Sigmoid colon (tissue), 6 donors: ENCODE measurements at regions not wholly inside any gene's neighbourhood (a gene's known extent, or its start where the extent isn't known, plus 50 kb on each side); places are given as distances from the start of the nearest gene placed in this dataset.
"Not testable (repeated sequence)": the region's sequence is repeated elsewhere in the genome, so short reads cannot be mapped to it uniquely, and the experiment has no call there.

Experiments used
- DNase-seq: peaks from one replicate; pipeline ENCODE4 v3.0.0-alpha.2; 2019
- H3K27ac ChIP-seq, 4 donors: fragments of 200-600 bp; sonication (generic); one replicate each; pipeline ENCODE4 v1.5.1; 2016 to 2019; ENCODE audit warnings: mild to moderate bottlenecking in 1 of 4
- H3K27me3 ChIP-seq, 3 donors: fragments of 200-600 bp; sonication (generic); one replicate each; pipeline ENCODE4 v1.5.1; 2019; ENCODE audit warnings: mild to moderate bottlenecking in 1 of 3
- H3K36me3 ChIP-seq, 4 donors: fragments of 200-600 bp; sonication (generic); one replicate each; pipeline ENCODE4 v1.5.1; 2016 to 2019
- H3K4me1 ChIP-seq, 4 donors: fragments of 200-600 bp; sonication (generic); one replicate each; pipeline ENCODE4 v1.5.1; 2017 to 2019
- H3K4me3 ChIP-seq, 4 donors: fragments of 200-600 bp; sonication (generic); one replicate each; pipeline ENCODE4 v1.5.1; 2017 to 2019; ENCODE audit warnings: mild to moderate bottlenecking in 2 of 4, moderate library complexity in 1 of 4
- H3K9me3 ChIP-seq, 4 donors: fragments of 200-600 bp in 3 of 4; sonication (generic) in 3 of 4; one replicate each; pipeline versions ENCODE4 v1.5.1 to v1.6.1; 2013 to 2019
- EP300 ChIP-seq, 4 donors: sonication (generic); formaldehyde crosslinking; IDR thresholded peaks; one replicate each; pipeline ENCODE4 v1.6.1; 2017; ENCODE audit warnings: antibody characterized with exemption in 4 of 4
- POLR2A ChIP-seq, 2 donors: fragments of 450-650 bp; IDR thresholded peaks; one replicate each; pipeline ENCODE4 v1.6.1; 2016; ENCODE audit warnings: antibody characterized with exemption in 2 of 2, mild to moderate bottlenecking in 2 of 2, moderate library complexity in 2 of 2
- POLR2AphosphoS5 ChIP-seq, 4 donors: sonication (generic); formaldehyde crosslinking; IDR thresholded peaks; one replicate each; pipeline ENCODE4 v1.6.1; 2017; ENCODE audit warnings: antibody characterized with exemption in 4 of 4
- WGBS, 2 donors: extraction: QIAGEN DNeasy Blood & Tissue Kit; methylation state at CpG; one replicate each; pipeline ENCODE4 v1.1.7; 2013; 5-methylcytosine and 5-hydroxymethylcytosine counted together
- intact Hi-C: fragments of 100-400 bp; cut with DNase I; formaldehyde crosslinking; loops from one replicate; pipeline ENCODE4 v1.15.1; 2023
- TF ChIP-seq, protein P1 (sequence below), 4 experiments: fragments of 450-650 bp in 3 of 4; fragments of 200-600 bp in 1 of 4; IDR thresholded peaks; one replicate each; pipeline ENCODE4 v1.5.1; 2016 to 2019; ENCODE audit warnings: antibody characterized with exemption in 4 of 4, mild to moderate bottlenecking in 3 of 4, moderate library complexity in 2 of 4
- donor health status: healthy with polysubstance abuse.
- donor health status: healthy.

DNA sequence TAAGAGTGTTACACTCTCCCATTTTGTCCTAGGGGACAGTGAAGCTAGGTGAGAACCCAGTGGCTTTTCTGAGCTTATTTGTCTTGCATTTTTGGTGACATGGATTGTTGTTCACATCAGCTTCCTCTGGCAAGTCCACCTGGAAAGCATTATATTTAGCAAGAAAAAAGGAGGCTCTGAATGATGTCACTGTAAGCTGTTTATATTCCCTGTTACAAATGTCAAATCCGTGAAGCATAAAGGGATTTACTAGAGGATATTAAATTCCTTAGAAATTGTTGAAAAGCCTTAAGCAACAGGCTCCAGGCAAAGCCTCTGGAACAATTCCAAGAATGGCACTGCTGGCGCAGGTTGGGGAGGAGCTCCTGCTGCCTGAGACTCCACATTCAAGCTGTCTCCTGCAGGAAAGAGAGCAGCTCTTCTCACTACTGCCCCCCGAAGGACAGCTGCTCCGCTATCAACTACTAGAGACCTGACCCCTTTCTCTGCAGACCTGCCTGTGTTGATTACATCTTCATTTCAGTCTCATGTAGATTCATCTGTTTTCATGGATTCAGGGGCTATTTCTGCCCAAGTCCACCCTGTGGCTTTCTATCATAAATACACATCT, 295.4 kb downstream of the RPIA start:
- H3K4me1 ChIP-seq, H3K27me3 ChIP-seq: not testable (repeated sequence)

DNA sequence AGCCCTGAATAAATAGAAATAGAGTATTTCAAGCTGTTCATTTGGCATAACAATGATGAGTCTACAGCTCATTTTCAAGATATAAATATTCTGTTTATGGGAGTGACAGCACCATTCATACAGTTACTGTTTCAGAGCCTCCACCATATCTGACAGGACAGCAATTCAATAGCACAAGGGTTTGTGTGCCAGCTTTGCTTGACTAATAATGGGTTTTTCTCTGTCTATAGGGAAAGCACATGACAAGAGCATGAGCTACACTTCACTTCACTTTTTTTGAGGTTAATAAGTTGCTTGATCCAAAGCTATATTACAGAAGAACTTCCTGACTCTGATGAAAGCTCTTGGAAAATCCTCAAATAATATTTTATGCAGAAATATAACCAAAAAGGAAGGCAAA, 297.1 kb downstream of the RPIA start:
- H3K27ac ChIP-seq, H3K4me3 ChIP-seq, intact Hi-C loops, H3K27me3 ChIP-seq, H3K36me3 ChIP-seq, DNase-seq, H3K4me1 ChIP-seq, H3K9me3 ChIP-seq: not testable (repeated sequence)

More for the DNA sequence above, 295.4 kb downstream of the RPIA start:
- DNase-seq, H3K27ac ChIP-seq, H3K9me3 ChIP-seq, H3K4me3 ChIP-seq, intact Hi-C loops, H3K36me3 ChIP-seq: not testable (repeated sequence)
- WGBS, 2 donors: 10 to 30% methylated on average over 4 of the region's 4 CpGs

DNA sequence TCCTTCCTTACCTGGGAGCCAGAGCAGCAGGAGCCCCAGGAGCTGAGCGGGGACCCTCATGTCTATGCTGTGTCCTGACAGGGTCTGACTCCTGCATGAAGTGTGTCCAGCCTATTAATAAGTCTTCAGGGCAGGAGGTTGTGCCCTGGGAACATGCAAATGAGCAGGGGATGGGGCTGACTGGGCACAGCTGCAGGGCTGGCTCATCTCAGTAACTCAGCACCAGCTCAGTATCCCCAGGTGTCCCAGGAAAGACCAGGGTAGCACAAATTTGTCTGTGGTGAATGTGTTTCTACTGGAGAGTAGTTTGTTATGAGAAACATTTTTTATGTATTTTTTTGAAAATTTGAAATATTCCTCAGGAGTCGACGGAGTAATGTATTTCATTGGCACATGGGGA, 301.3 kb downstream of the RPIA start:
- H3K4me1 ChIP-seq, H3K27ac ChIP-seq, H3K27me3 ChIP-seq, H3K9me3 ChIP-seq, H3K4me3 ChIP-seq, DNase-seq, H3K36me3 ChIP-seq, intact Hi-C loops: not testable (repeated sequence)
- 86 to 87% methylated on average over 3 of the region's 3 CpGs for WGBS, 2 donors

DNA sequence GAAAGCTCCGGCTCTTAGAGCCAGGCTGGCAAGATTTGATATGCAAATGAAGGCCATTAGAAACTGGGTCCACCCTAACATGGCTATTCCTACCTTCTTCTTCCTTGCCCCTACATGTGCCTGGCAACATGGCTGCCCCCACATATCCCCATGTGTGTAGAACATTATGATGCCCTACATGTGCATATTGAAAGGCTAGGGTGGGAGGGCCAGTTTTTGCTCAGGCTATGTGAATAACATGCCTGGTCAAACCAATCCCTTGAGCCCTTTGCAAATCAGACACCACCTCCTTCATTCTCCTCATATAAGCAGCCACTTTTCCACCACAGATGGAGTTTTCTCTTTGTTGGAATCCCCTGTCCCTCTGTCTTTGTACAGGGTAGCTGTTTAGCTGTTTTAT, 303.4 kb downstream of the RPIA start:
- H3K4me3 ChIP-seq, DNase-seq, intact Hi-C loops, H3K27ac ChIP-seq, H3K36me3 ChIP-seq, H3K4me1 ChIP-seq, H3K27me3 ChIP-seq, H3K9me3 ChIP-seq: not testable (repeated sequence)
- WGBS, 2 donors: no CpG with 5 or more reads among the region's 1 CpG

DNA sequence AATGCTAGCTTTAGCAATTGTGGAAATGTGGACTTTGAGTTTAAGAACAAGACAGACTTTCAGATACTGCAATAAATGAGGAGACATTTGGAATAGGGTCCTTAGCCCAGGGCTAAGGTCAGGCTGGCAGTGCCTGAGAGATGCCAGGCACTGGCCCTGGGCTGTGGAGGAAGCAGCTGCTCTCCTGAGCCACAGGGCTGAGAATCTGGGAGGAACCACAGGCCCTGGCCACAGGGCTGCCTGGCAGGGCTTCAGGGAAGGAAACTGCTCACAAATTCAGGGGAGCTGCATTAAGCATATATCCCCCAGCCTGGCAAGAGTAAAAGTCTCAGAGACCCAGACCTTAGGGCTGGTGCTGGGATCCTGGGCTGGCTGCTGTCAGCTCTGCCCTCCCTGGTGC, 305.1 kb downstream of the RPIA start:
- H3K36me3 ChIP-seq, H3K4me3 ChIP-seq, H3K9me3 ChIP-seq, H3K4me1 ChIP-seq, intact Hi-C loops, DNase-seq, H3K27ac ChIP-seq, H3K27me3 ChIP-seq: not testable (repeated sequence)

DNA sequence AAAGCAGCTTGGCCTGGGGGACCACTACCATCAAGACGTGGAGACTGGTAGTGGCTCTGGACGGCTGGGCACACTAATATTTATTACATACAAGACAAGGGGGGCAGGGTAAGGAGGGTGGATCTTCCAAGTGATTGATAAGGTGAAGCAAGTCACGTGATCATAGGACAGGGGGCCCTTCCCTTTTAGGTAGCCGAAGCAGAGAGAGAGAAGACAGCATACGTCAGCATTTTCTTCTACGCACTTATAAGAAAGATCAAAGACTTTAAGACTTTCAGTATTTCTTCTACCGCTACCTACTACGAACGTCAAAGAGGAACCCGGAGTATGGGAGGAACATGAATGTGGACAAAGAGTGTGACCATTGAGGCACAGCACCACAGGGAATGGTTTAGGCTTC, 307.9 kb downstream of the RPIA start:
- intact Hi-C loops: no loop called here
- DNase-seq: no peak
- Histone ChIP-seq H3K4me3 (no peak overlapping the region), H3K4me1 (no peaks in the 10 kb centered on the region), H3K36me3 (no peaks in the 10 kb centered on the region), H3K27ac (no peak overlapping the region), H3K9me3 (no peaks in the 10 kb centered on the region), H3K27me3 (no peaks in the 10 kb centered on the region)
- no peak for TF ChIP-seq EP300 (IDR thresholded peaks at IDR 0.05)
- TF ChIP-seq POLR2A (IDR thresholded peaks at IDR 0.05): no peak
- no peak for TF ChIP-seq POLR2AphosphoS5 (IDR thresholded peaks at IDR 0.05)
- TF ChIP-seq, protein P1, sequence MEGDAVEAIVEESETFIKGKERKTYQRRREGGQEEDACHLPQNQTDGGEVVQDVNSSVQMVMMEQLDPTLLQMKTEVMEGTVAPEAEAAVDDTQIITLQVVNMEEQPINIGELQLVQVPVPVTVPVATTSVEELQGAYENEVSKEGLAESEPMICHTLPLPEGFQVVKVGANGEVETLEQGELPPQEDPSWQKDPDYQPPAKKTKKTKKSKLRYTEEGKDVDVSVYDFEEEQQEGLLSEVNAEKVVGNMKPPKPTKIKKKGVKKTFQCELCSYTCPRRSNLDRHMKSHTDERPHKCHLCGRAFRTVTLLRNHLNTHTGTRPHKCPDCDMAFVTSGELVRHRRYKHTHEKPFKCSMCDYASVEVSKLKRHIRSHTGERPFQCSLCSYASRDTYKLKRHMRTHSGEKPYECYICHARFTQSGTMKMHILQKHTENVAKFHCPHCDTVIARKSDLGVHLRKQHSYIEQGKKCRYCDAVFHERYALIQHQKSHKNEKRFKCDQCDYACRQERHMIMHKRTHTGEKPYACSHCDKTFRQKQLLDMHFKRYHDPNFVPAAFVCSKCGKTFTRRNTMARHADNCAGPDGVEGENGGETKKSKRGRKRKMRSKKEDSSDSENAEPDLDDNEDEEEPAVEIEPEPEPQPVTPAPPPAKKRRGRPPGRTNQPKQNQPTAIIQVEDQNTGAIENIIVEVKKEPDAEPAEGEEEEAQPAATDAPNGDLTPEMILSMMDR (IDR thresholded peaks at IDR 0.05): no peak
- WGBS, 2 donors: 87 to 91% methylated on average over 10 of the region's 10 CpGs

DNA sequence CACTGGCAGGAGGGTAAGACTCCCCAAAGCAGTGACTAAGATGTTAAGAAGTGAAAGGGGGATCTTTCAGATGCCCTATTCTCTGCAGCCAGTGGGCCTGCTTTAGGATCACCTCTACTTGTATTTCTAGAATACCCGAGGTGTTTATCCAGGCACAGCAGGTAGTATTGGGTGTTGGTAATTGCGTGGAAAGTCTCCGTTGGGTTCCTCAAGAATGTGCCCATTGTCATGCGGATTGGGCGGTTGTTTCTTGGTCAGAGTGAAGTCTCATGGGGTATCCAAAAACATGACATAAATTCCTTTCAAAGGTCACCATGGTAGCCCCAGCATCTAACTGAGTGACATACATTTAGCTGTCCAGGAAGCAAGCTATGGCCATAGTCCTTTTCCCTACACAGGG, 308.8 kb downstream of the RPIA start:
- no peaks in the 10 kb centered on the region for H3K36me3 ChIP-seq
- no peak overlapping the region for H3K4me3 ChIP-seq
- intact Hi-C loops: no loop called here
- TF ChIP-seq POLR2A (IDR thresholded peaks at IDR 0.05) (no peak), POLR2AphosphoS5 (IDR thresholded peaks at IDR 0.05) (no peak)
- TF ChIP-seq, protein P1 (IDR thresholded peaks at IDR 0.05): no peak
- no peak overlapping the region for H3K27ac ChIP-seq
- WGBS, 2 donors: 80 to 82% methylated on average over 5 of the region's 5 CpGs
- H3K27me3 ChIP-seq: no peaks in the 10 kb centered on the region
- H3K9me3 ChIP-seq: no peaks in the 10 kb centered on the region
- DNase-seq: no peak
- no peaks in the 10 kb centered on the region for H3K4me1 ChIP-seq

DNA sequence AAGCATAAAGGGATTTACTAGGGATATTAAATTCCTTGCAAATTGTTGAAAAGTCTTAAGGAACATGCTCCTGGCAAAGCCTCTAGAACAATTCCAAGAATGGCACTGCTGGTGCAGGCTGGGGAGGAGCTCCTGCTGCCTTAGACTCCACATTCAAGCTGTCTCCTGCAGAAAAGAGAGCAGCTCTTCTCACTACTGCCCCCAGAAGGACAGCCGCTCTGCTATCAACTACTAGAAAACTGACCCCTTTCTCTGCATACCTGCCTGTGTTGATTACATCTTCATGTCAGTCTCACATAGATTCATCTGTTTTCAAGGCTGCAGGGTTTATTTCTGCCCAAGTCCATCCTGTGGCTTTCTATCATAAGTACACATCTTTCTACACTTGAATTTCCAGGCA, 312.8 kb downstream of the RPIA start:
- H3K4me3 ChIP-seq, H3K9me3 ChIP-seq, DNase-seq, H3K27me3 ChIP-seq, H3K4me1 ChIP-seq, H3K36me3 ChIP-seq, H3K27ac ChIP-seq, intact Hi-C loops: not testable (repeated sequence)
- WGBS, 2 donors: 33 to 62% methylated on average over 1 of the region's 1 CpG

DNA sequence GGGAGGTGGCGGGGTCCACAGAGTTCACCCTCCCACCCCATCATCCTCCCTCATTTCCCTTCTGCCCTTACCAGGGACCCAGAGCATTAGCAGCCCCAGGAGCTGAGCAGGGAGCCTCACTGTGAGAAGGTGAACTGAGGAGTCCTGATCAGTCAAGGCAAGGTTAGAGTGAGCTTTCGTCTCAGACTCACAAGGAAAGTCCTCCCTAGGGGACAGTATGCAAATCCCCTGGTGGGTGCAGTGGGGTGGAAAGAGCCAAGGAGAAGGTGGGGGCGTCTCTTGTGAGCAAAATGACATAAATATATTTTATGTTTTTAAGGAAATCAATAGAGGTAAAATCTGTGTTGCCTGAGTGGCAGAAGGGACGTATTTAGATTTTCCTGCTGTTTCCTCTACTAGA, 329.1 kb downstream of the RPIA start:
- H3K4me1 ChIP-seq, H3K4me3 ChIP-seq, H3K36me3 ChIP-seq, DNase-seq, H3K27me3 ChIP-seq, H3K27ac ChIP-seq, H3K9me3 ChIP-seq, intact Hi-C loops: not testable (repeated sequence)
- WGBS, 2 donors: 62 to 64% methylated on average over 3 to 4 of the region's 4 CpGs

DNA sequence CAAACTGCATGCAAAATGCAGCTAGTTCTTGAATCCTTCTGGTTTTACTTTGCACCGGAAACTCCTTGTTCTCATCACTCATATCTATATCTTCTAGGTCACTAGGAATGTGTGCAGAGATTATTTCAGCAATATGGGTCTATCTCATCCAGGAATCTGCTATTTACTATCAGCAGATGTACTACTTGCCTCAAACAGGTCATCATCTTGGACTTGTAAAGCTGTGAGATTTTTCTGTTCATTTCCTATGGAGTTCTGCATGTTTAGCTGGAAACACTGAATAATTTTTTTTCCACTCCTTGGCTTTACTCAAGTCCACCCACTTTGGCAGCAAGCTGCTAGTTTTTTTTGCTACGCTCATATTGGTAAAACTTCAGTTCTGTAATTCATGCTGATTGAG, 334.8 kb downstream of the RPIA start:
- H3K36me3 ChIP-seq, H3K27ac ChIP-seq, H3K4me1 ChIP-seq, intact Hi-C loops, DNase-seq, H3K4me3 ChIP-seq, H3K27me3 ChIP-seq, H3K9me3 ChIP-seq: not testable (repeated sequence)
- WGBS, 2 donors: 90 to 91% methylated on average over 2 of the region's 2 CpGs

DNA sequence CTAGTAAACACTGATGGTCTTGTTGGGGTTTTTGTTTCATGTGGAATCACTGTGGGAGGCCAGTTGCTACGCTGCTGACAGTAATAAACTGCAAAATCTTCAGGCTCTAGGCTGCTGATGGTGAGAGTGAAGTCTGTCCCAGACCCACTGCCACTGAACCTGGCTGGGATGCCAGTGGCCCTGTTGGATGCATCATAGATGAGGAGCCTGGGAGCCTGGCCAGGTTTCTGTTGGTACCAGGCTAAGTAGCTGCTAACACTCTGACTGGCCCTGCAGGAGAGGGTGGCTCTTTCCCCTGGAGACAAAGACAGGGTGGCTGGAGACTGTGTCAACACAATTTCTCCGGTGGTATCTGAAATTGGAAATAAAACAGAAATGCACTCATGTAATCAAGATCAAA, 335.6 kb downstream of the RPIA start:
- H3K36me3 ChIP-seq, DNase-seq, H3K27ac ChIP-seq, H3K4me1 ChIP-seq, intact Hi-C loops, H3K9me3 ChIP-seq, H3K4me3 ChIP-seq, H3K27me3 ChIP-seq: not testable (repeated sequence)
- WGBS, 2 donors: 38 to 49% methylated on average over 2 of the region's 2 CpGs
